ENCODE measurements at regions not wholly inside any gene's neighbourhood (a gene's known extent, or its start where the extent isn't known, plus 50 kb on each side); places are given as distances from the start of the nearest gene placed in this dataset.

GRCh38 chr17:73720187-73720834 is 76.1 kb upstream of the SDK2 start:
- no peak for TF ChIP-seq POLR2A (IDR thresholded peaks at IDR 0.05)
- no peak for TF ChIP-seq CTCF (IDR thresholded peaks at IDR 0.05)
- no peak for TF ChIP-seq POLR2AphosphoS5 (IDR thresholded peaks at IDR 0.05)
- Histone ChIP-seq H3K4me3 (no peak overlapping the region), H3K9me3 (no peaks in the 10 kb centered on the region), H3K27me3 (peaks cover 0 to 4% of the 10 kb centered on the region in 2 donors), H3K4me1 (no peaks in the 10 kb centered on the region), H3K36me3 (no peaks in the 10 kb centered on the region), H3K27ac (no peak overlapping the region)
- intact Hi-C loops (cut with DNase I; ENCODE audit: low total_unique reads) = no loop called here
- DNase-seq (ENCODE audit: low spot score in 2 of 2) = no peak

GRCh38 chr17:73722165-73722564 is 77.9 kb upstream of the SDK2 start:
- intact Hi-C loops (cut with DNase I; ENCODE audit: low total_unique reads) = no loop called here
- TF ChIP-seq CTCF (IDR thresholded peaks at IDR 0.05) (no peak), POLR2A (IDR thresholded peaks at IDR 0.05) (no peak), POLR2AphosphoS5 (IDR thresholded peaks at IDR 0.05) (no peak)
- no peak for DNase-seq (ENCODE audit: low spot score in 2 of 2)
- Histone ChIP-seq H3K4me3 (no peak overlapping the region), H3K36me3 (no peaks in the 10 kb centered on the region), H3K4me1 (no peaks in the 10 kb centered on the region), H3K9me3 (no peaks in the 10 kb centered on the region), H3K27ac (no peak overlapping the region), H3K27me3 (no peaks in the 10 kb centered on the region)

- intact Hi-C loops (cut with DNase I; ENCODE audit: low total_unique reads) = no loop called here
- DNase-seq (ENCODE audit: low spot score in 2 of 2) = no peak
- no peak overlapping the region for H3K4me3 ChIP-seq
- H3K27me3 ChIP-seq = peaks cover 0 to 3% of the 10 kb centered on the region in 2 donors
- no peaks in the 10 kb centered on the region for H3K9me3 ChIP-seq
- H3K27ac ChIP-seq = no peak overlapping the region
- TF ChIP-seq POLR2A (IDR thresholded peaks at IDR 0.05) (no peak), POLR2AphosphoS5 (IDR thresholded peaks at IDR 0.05) (no peak), CTCF (IDR thresholded peaks at IDR 0.05) (no peak)
- H3K4me1 ChIP-seq = no peaks in the 10 kb centered on the region
- H3K36me3 ChIP-seq = no peaks in the 10 kb centered on the region
Observed at GRCh38 chr17:73723317-73723716, 79.1 kb upstream of the SDK2 start.

DNA sequence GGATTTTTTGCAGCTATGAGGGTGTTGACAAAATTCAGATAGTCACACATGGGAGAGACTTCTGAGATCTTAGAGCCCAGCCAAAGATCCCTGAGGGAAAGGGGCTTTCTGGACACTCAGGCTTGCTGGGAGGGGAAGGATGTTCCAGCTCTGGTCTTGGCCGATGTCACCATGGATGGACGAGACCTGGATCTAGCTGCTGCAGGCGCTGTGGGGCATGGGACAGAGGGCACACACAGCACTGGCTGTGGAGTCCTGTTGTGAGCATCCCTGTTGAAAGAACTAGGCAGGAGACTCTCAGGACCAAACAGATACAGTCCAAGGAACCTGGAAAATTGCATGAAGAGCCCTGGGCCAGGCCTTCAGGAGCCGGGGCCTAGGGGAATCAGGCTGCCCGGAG is 80.1 kb upstream of the SDK2 start:
- TF ChIP-seq POLR2AphosphoS5 (IDR thresholded peaks at IDR 0.05) (no peak), CTCF (IDR thresholded peaks at IDR 0.05) (no peak), POLR2A (IDR thresholded peaks at IDR 0.05) (no peak)
- intact Hi-C loops (cut with DNase I; ENCODE audit: low total_unique reads) = no loop called here

DNA sequence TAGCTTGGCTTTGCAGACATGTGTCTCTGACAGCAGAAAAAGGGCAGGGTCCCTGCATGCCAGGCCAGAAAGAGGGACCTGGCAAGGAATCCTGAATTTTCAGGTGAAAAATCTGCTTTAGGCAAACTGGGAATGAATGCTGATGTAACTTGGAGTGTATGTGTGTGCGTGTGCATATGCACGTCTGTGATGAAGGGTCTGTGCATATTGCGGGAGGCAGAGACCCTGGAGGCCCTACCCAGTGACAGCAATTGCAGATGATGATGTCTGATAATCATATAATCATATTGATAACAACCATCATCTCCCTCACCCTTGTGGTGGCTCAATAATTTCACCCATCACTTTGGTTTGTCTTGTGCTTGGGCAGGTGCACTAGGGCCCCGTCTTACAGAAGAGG is 80.7 kb upstream of the SDK2 start:
- Histone ChIP-seq H3K27ac (no peak overlapping the region), H3K9me3 (peaks cover under 1 to 3% of the 10 kb centered on the region in 2 donors), H3K36me3 (no peaks in the 10 kb centered on the region), H3K4me3 (no peak overlapping the region), H3K27me3 (peaks cover 0 to 3% of the 10 kb centered on the region in 2 donors), H3K4me1 (no peaks in the 10 kb centered on the region)
- TF ChIP-seq POLR2AphosphoS5 (IDR thresholded peaks at IDR 0.05) (no peak), POLR2A (IDR thresholded peaks at IDR 0.05) (no peak), CTCF (IDR thresholded peaks at IDR 0.05) (no peak)
- intact Hi-C loops (cut with DNase I; ENCODE audit: low total_unique reads) = no loop called here
- DNase-seq (ENCODE audit: low spot score in 2 of 2) = no peak

More for the DNA sequence above, 80.1 kb upstream of the SDK2 start:
- Histone ChIP-seq H3K4me3 (no peak overlapping the region), H3K27ac (no peak overlapping the region), H3K4me1 (no peaks in the 10 kb centered on the region), H3K27me3 (peaks cover 0 to 3% of the 10 kb centered on the region in 2 donors), H3K9me3 (no peaks in the 10 kb centered on the region), H3K36me3 (no peaks in the 10 kb centered on the region)
- DNase-seq (ENCODE audit: low spot score in 2 of 2) = no peak

Measured in breast epithelium (tissue), 4 donors.